ENCODE measurements at regions not wholly inside any gene's neighbourhood (a gene's known extent, or its start where the extent isn't known, plus 50 kb on each side); places are given as distances from the start of the nearest gene placed in this dataset.

GRCh38 chr1:69272684-69273083, 295.0 kb upstream of the LRRC7 start:
- TF ChIP-seq ZNF565 (CRISPR knock-in tag; conservative IDR thresholded peaks at IDR 0.05; ENCODE audit: low read depth) (no peak), BACH2 (CRISPR knock-in tag; IDR thresholded peaks at IDR 0.05; ENCODE audit: borderline replicate concordance) (no peak), SNAI2 (CRISPR knock-in tag; IDR thresholded peaks at IDR 0.05) (no peak), ARNTL (CRISPR knock-in tag; IDR thresholded peaks at IDR 0.05; ENCODE audit: borderline replicate concordance, low read depth) (no peak)
- TF ChIP-seq, protein P1, sequence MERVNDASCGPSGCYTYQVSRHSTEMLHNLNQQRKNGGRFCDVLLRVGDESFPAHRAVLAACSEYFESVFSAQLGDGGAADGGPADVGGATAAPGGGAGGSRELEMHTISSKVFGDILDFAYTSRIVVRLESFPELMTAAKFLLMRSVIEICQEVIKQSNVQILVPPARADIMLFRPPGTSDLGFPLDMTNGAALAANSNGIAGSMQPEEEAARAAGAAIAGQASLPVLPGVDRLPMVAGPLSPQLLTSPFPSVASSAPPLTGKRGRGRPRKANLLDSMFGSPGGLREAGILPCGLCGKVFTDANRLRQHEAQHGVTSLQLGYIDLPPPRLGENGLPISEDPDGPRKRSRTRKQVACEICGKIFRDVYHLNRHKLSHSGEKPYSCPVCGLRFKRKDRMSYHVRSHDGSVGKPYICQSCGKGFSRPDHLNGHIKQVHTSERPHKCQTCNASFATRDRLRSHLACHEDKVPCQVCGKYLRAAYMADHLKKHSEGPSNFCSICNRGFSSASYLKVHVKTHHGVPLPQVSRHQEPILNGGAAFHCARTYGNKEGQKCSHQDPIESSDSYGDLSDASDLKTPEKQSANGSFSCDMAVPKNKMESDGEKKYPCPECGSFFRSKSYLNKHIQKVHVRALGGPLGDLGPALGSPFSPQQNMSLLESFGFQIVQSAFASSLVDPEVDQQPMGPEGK (CRISPR knock-in tag; IDR thresholded peaks at IDR 0.05; ENCODE audit: borderline replicate concordance), result no peak
